Activated naive CD8-positive, alpha-beta T cell treated with anti-CD3 and anti-CD28 coated beads, Interleukin-2, amount 10 ng/mL, durations not matched to agents 7 days and 5 days (primary cell): ENCODE measurements at regions not wholly inside any gene's neighbourhood (a gene's known extent, or its start where the extent isn't known, plus 50 kb on each side); places are given as distances from the start of the nearest gene placed in this dataset.

Source experiments
- ATAC-seq: fragments of 150-1000 bp; cut with Tn5 transposase; one replicate; pipeline ENCODE4 v1.10.0; 2021; ENCODE audit warnings: low read depth, moderate library complexity
- POLR2A ChIA-PET: fragments of 350-600 bp; sonication (Branson Sonifier 250); formaldehyde crosslinking; loops from one replicate; lab custom pipeline; 2021; ENCODE audit warnings: antibody characterized with exemption; lab: Charles Lee
- DNase-seq: peaks from one replicate; pipeline ENCODE4 v3.0.0; 2021
- H3K27ac Mint-ChIP-seq: one replicate; pipeline ENCODE4 v1.8.0; 2022; ENCODE audit warnings: mild to moderate bottlenecking, mixed read lengths
- H3K27me3 Mint-ChIP-seq: one replicate; pipeline ENCODE4 v1.8.0; 2022; ENCODE audit warnings: mild to moderate bottlenecking, moderate library complexity, mixed read lengths
- H3K36me3 Mint-ChIP-seq: one replicate; pipeline ENCODE4 v1.8.0; 2021; ENCODE audit warnings: mild to moderate bottlenecking, mixed read lengths
- H3K4me1 Mint-ChIP-seq: one replicate; pipeline ENCODE4 v1.8.0; 2021; ENCODE audit warnings: mixed read lengths
- H3K4me3 Mint-ChIP-seq: one replicate; pipeline ENCODE4 v1.8.0; 2022; ENCODE audit warnings: mild to moderate bottlenecking, moderate library complexity, mixed read lengths
- H3K9me3 Mint-ChIP-seq: one replicate; pipeline ENCODE4 v1.8.0; 2021; ENCODE audit warnings: mixed read lengths

GRCh38 chr5:91906027-91906426, 522.9 kb upstream of the ARRDC3 start:
- no peaks in the 10 kb centered on the region for H3K27me3 Mint-ChIP-seq
- POLR2A ChIA-PET = no interaction called here

DNA sequence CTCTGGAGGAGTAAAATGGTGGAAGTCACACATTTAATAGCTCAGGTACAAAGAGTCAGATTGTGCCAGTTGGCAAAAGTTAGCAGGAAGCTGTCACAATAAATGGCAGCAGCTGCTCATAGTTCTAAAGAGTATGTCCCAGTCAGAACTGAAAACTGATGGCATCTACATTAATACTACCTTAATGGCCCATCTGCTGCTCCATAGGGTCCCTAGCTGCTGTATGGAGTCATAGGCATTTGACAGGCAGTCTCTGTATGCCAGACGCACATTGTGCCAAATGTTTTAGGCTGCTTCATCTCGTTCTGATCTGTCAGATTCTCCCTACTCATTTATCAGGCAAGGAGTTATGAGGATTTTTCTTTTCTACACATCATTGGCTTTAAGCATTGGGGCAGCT, 515.8 kb upstream of the ARRDC3 start:
- POLR2A ChIA-PET = no interaction called here
- no peak overlapping the region for H3K27ac Mint-ChIP-seq
- no peak for ATAC-seq
- no peaks in the 10 kb centered on the region for H3K27me3 Mint-ChIP-seq
- H3K4me1 Mint-ChIP-seq = no peaks in the 10 kb centered on the region
- H3K9me3 Mint-ChIP-seq = no peaks in the 10 kb centered on the region
- no peak for DNase-seq
- no peak overlapping the region for H3K4me3 Mint-ChIP-seq
- H3K36me3 Mint-ChIP-seq = no peaks in the 10 kb centered on the region

More at GRCh38 chr5:91906027-91906426, 522.9 kb upstream of the ARRDC3 start:
- DNase-seq = no peak
- no peaks in the 10 kb centered on the region for H3K36me3 Mint-ChIP-seq
- H3K27ac Mint-ChIP-seq = no peak overlapping the region
- ATAC-seq = no peak
- no peak overlapping the region for H3K4me3 Mint-ChIP-seq
- H3K4me1 Mint-ChIP-seq = no peaks in the 10 kb centered on the region
- no peaks in the 10 kb centered on the region for H3K9me3 Mint-ChIP-seq

- POLR2A ChIA-PET = no interaction called here
- H3K27me3 Mint-ChIP-seq = no peaks in the 10 kb centered on the region
- no peaks in the 10 kb centered on the region for H3K36me3 Mint-ChIP-seq
These were observed 514.9 kb upstream of the ARRDC3 start for GRCh38 chr5:91898019-91898418.

GRCh38 chr5:91888810-91889209, 505.7 kb upstream of the ARRDC3 start:
- Mint-ChIP-seq H3K4me1 (no peaks in the 10 kb centered on the region), H3K9me3 (no peaks in the 10 kb centered on the region), H3K27ac (no peak overlapping the region), H3K4me3 (no peak overlapping the region), H3K27me3 (no peaks in the 10 kb centered on the region), H3K36me3 (no peaks in the 10 kb centered on the region)
- no peak for DNase-seq
- no peak for ATAC-seq
- POLR2A ChIA-PET = no interaction called here

More at GRCh38 chr5:91898019-91898418, 514.9 kb upstream of the ARRDC3 start:
- Mint-ChIP-seq H3K4me3 (no peak overlapping the region), H3K9me3 (no peaks in the 10 kb centered on the region), H3K4me1 (no peaks in the 10 kb centered on the region), H3K27ac (no peak overlapping the region)
- ATAC-seq = no peak
- DNase-seq = no peak

- Mint-ChIP-seq H3K4me1 (no peaks in the 10 kb centered on the region), H3K27me3 (no peaks in the 10 kb centered on the region), H3K9me3 (peaks cover 1% of the 10 kb centered on the region), H3K4me3 (no peak overlapping the region), H3K36me3 (no peaks in the 10 kb centered on the region), H3K27ac (no peak overlapping the region)
- DNase-seq (no peak), ATAC-seq (no peak)
- POLR2A ChIA-PET = no interaction called here
These were observed 502.5 kb upstream of the ARRDC3 start for GRCh38 chr5:91885291-91886265.

DNA sequence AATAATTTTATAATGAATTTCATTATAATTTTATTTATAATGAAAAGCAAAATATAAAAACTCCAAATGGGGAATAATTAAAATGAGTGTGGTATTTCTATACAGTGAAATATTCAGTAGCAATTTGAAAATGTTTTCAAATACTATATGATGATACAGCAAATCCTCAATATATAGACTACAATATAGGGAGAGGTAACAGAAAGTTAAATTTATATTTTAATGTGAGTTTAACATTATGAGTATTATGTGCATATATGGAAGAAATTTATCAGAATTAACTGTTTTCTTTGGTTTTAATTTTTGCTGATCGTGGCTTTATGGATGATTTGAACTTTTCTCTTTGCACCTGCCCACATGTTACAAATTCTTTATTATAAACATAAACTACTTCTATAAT, 500.9 kb upstream of the ARRDC3 start:
- no peaks in the 10 kb centered on the region for H3K27me3 Mint-ChIP-seq
- peaks cover 4% of the 10 kb centered on the region for H3K9me3 Mint-ChIP-seq
- POLR2A ChIA-PET = no interaction called here
- DNase-seq (no peak), ATAC-seq (no peak)
- no peaks in the 10 kb centered on the region for H3K4me1 Mint-ChIP-seq
- H3K36me3 Mint-ChIP-seq = no peaks in the 10 kb centered on the region
- H3K4me3 Mint-ChIP-seq = no peak overlapping the region
- H3K27ac Mint-ChIP-seq = no peak overlapping the region

GRCh38 chr5:91875196-91875779, 492.2 kb upstream of the ARRDC3 start:
- no peaks in the 10 kb centered on the region for H3K36me3 Mint-ChIP-seq
- no peak overlapping the region for H3K4me3 Mint-ChIP-seq
- POLR2A ChIA-PET = no interaction called here
- DNase-seq = no peak
- H3K27ac Mint-ChIP-seq = no peak overlapping the region
- ATAC-seq = no peak
- H3K4me1 Mint-ChIP-seq = no peaks in the 10 kb centered on the region
- H3K9me3 Mint-ChIP-seq = peaks cover 3% of the 10 kb centered on the region
- H3K27me3 Mint-ChIP-seq = no peaks in the 10 kb centered on the region

- Mint-ChIP-seq H3K27me3 (no peaks in the 10 kb centered on the region), H3K36me3 (no peaks in the 10 kb centered on the region), H3K4me3 (no peak overlapping the region), H3K4me1 (no peaks in the 10 kb centered on the region), H3K9me3 (no peaks in the 10 kb centered on the region), H3K27ac (no peak overlapping the region)
- POLR2A ChIA-PET = no interaction called here
- ATAC-seq (no peak), DNase-seq (no peak)
These were observed 484.7 kb upstream of the ARRDC3 start for GRCh38 chr5:91867799-91868198.

GRCh38 chr5:91865915-91866314, 482.8 kb upstream of the ARRDC3 start:
- no peaks in the 10 kb centered on the region for H3K36me3 Mint-ChIP-seq
- H3K9me3 Mint-ChIP-seq = no peaks in the 10 kb centered on the region
- H3K4me3 Mint-ChIP-seq = no peak overlapping the region
- DNase-seq = no peak
- POLR2A ChIA-PET = no interaction called here
- H3K27ac Mint-ChIP-seq = no peak overlapping the region
- no peak for ATAC-seq
- H3K27me3 Mint-ChIP-seq = no peaks in the 10 kb centered on the region
- H3K4me1 Mint-ChIP-seq = no peaks in the 10 kb centered on the region

- Mint-ChIP-seq H3K9me3 (peaks cover 2% of the 10 kb centered on the region), H3K27me3 (no peaks in the 10 kb centered on the region), H3K36me3 (no peaks in the 10 kb centered on the region), H3K4me1 (no peaks in the 10 kb centered on the region), H3K27ac (no peak overlapping the region), H3K4me3 (no peak overlapping the region)
- DNase-seq = no peak
- ATAC-seq = no peak
- POLR2A ChIA-PET = no interaction called here
These were observed 481.8 kb upstream of the ARRDC3 start for GRCh38 chr5:91864962-91865361.

GRCh38 chr5:91851670-91852069, 468.6 kb upstream of the ARRDC3 start:
- Mint-ChIP-seq H3K27ac (no peak overlapping the region), H3K4me3 (no peak overlapping the region), H3K36me3 (no peaks in the 10 kb centered on the region), H3K4me1 (no peaks in the 10 kb centered on the region), H3K9me3 (no peaks in the 10 kb centered on the region), H3K27me3 (no peaks in the 10 kb centered on the region)
- POLR2A ChIA-PET = no interaction called here
- DNase-seq (no peak), ATAC-seq (no peak)

DNA sequence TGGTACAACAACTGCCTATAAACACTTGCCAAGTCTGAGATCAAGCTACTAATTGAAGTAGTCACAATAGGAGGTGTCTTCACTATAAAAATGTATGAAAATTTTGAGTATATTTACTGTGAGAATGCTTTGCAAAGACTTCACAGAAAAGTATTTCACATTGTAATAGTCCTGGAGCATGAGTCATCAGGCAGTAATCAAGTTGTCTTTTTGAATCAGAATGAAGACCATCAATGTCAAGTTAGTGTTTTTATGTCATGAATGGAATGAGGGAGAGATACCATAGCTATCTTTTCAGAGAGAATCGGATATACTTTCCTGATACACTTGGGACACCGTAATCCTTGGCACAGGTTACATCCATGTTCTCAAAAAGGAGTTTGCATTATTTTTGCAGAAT, 466.9 kb upstream of the ARRDC3 start:
- POLR2A ChIA-PET = no interaction called here
- no peaks in the 10 kb centered on the region for H3K36me3 Mint-ChIP-seq
- DNase-seq = no peak
- no peak overlapping the region for H3K4me3 Mint-ChIP-seq
- no peaks in the 10 kb centered on the region for H3K9me3 Mint-ChIP-seq
- H3K27ac Mint-ChIP-seq = no peak overlapping the region
- no peaks in the 10 kb centered on the region for H3K27me3 Mint-ChIP-seq
- no peaks in the 10 kb centered on the region for H3K4me1 Mint-ChIP-seq
- ATAC-seq = no peak

DNA sequence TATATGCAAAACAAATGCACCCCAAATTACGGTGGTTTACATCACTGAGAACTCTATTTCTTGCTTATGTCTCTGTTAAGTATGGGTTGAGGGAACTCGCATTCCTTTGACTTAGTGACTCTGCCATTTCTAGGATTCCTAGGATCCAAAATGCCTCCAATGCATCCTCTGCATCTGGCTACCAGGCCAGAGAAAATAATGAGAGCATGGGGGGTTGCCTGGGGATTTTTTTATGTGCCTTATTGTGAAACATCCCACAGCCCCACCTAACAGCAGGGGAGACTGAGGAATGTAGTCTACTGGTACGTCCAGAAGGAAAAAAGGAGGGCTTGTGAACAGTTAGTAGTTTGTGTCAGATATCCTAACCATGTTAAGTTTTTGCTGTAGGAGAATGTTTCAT, 466.0 kb upstream of the ARRDC3 start:
- Mint-ChIP-seq H3K4me1 (no peaks in the 10 kb centered on the region), H3K27ac (no peak overlapping the region), H3K36me3 (no peaks in the 10 kb centered on the region), H3K27me3 (no peaks in the 10 kb centered on the region), H3K9me3 (no peaks in the 10 kb centered on the region), H3K4me3 (no peak overlapping the region)
- ATAC-seq (no peak), DNase-seq (no peak)
- POLR2A ChIA-PET = no interaction called here

- Mint-ChIP-seq H3K4me3 (no peak overlapping the region), H3K4me1 (no peaks in the 10 kb centered on the region), H3K36me3 (no peaks in the 10 kb centered on the region), H3K27me3 (no peaks in the 10 kb centered on the region), H3K27ac (no peak overlapping the region), H3K9me3 (no peaks in the 10 kb centered on the region)
- DNase-seq (no peak), ATAC-seq (no peak)
- POLR2A ChIA-PET = no interaction called here
These were observed 465.3 kb upstream of the ARRDC3 start for GRCh38 chr5:91848453-91848852.
